H9 (cell line): ENCODE measurements at regions not wholly inside any gene's neighbourhood (a gene's known extent, or its start where the extent isn't known, plus 50 kb on each side); places are given as distances from the start of the nearest gene placed in this dataset.

Source experiments
- DNase-seq: peaks from one replicate; pipeline ENCODE4 v3.0.0-alpha.2; 2017
- H2AFZ ChIP-seq: one replicate; pipeline ENCODE4 v1.6.1; 2013; ENCODE audit warnings: mild to moderate bottlenecking, low read length, control low read depth, moderate library complexity
- H2AK5ac ChIP-seq: 2 replicates; pipeline ENCODE4 v1.6.1; 2013; ENCODE audit warnings: low read length, control low read depth, mixed read lengths; ENCODE audit not compliant: insufficient read length
- H2BK120ac ChIP-seq: one replicate; pipeline ENCODE4 v1.6.1; 2013; ENCODE audit warnings: low read depth, mild to moderate bottlenecking, low read length, control low read depth, inconsistent platforms; ENCODE audit not compliant: poor library complexity, severe bottlenecking
- H2BK12ac ChIP-seq: 2 replicates; pipeline ENCODE4 v1.6.1; 2013; ENCODE audit warnings: low read length, control low read depth, mixed read lengths, low read depth; ENCODE audit not compliant: insufficient read length
- H2BK15ac ChIP-seq: 2 replicates; pipeline ENCODE4 v1.6.1; 2013; ENCODE audit warnings: low read depth, low read length, control low read depth
- H2BK20ac ChIP-seq: one replicate; pipeline ENCODE4 v1.6.1; 2013; ENCODE audit warnings: low read depth, mild to moderate bottlenecking, low read length, control low read depth, inconsistent platforms; ENCODE audit not compliant: poor library complexity, severe bottlenecking
- H2BK5ac ChIP-seq: 2 replicates; pipeline ENCODE4 v1.6.1; 2013; ENCODE audit warnings: low read length, control low read depth, mixed read lengths; ENCODE audit not compliant: insufficient read length
- H3K14ac ChIP-seq: 2 replicates; pipeline ENCODE4 v1.6.1; 2013; ENCODE audit warnings: low read length, control low read depth; ENCODE audit not compliant: insufficient read depth
- H3K18ac ChIP-seq: 2 replicates; pipeline ENCODE4 v1.6.1; 2013; ENCODE audit warnings: low read depth, mild to moderate bottlenecking, mixed read lengths, low read length, control low read depth; ENCODE audit not compliant: insufficient read length
- H3K23ac ChIP-seq: 2 replicates; pipeline ENCODE4 v1.6.1; 2013; ENCODE audit warnings: low read length, control low read depth, mixed read lengths, low read depth; ENCODE audit not compliant: insufficient read length
- H3K23me2 ChIP-seq: 2 replicates; pipeline ENCODE4 v1.6.1; 2013; ENCODE audit warnings: low read depth, mild to moderate bottlenecking, mixed read lengths, low read length, control low read depth; ENCODE audit not compliant: insufficient read length, poor library complexity, severe bottlenecking
- H3K27ac ChIP-seq: 2 replicates; pipeline ENCODE4 v1.5.1; 2013; ENCODE audit warnings: low read length, control low read depth, mixed read lengths, low read depth; ENCODE audit not compliant: insufficient read length
- H3K27me3 ChIP-seq: 2 replicates; pipeline ENCODE4 v1.6.1; 2013; ENCODE audit warnings: low read length, control low read depth, inconsistent platforms; ENCODE audit not compliant: insufficient read depth
- H3K4ac ChIP-seq: 2 replicates; pipeline ENCODE4 v1.6.1; 2013; ENCODE audit warnings: low read depth, mild to moderate bottlenecking, control low read depth, inconsistent platforms, low read length, moderate library complexity
- H3K4me1 ChIP-seq: 2 replicates; pipeline ENCODE4 v1.6.1; 2013; ENCODE audit warnings: low read length, control low read depth, inconsistent platforms; ENCODE audit not compliant: insufficient read depth
- H3K4me2 ChIP-seq: 2 replicates; pipeline ENCODE4 v1.6.1; 2013; ENCODE audit warnings: low read length, control low read depth, mixed read lengths; ENCODE audit not compliant: insufficient read length, insufficient read depth
- H3K56ac ChIP-seq: 2 replicates; pipeline ENCODE4 v1.6.1; 2013; ENCODE audit warnings: low read depth, mild to moderate bottlenecking, mixed read lengths, low read length, control low read depth; ENCODE audit not compliant: insufficient read length
- H3K79me1 ChIP-seq: 2 replicates; pipeline ENCODE4 v1.6.1; 2013; ENCODE audit warnings: low read depth, mild to moderate bottlenecking, moderate library complexity, low read length, control low read depth, inconsistent platforms; ENCODE audit not compliant: insufficient read depth, poor library complexity, severe bottlenecking
- H3K79me2 ChIP-seq: 2 replicates; pipeline ENCODE4 v1.6.1; 2013; ENCODE audit warnings: low read length, control low read depth, inconsistent platforms; ENCODE audit not compliant: insufficient read depth
- H3K9ac ChIP-seq: 2 replicates; pipeline ENCODE4 v1.6.1; 2013; ENCODE audit warnings: low read length, control low read depth, mixed read lengths; ENCODE audit not compliant: insufficient read length; ENCODE audit errors: extremely low read depth
- H3K9me3 ChIP-seq: one replicate; pipeline ENCODE4 v1.6.1; 2013; ENCODE audit warnings: low read depth, low read length, inconsistent platforms; ENCODE audit not compliant: control insufficient read depth
- H3T11ph ChIP-seq: one replicate; pipeline ENCODE4 v1.6.1; 2013; ENCODE audit warnings: mild to moderate bottlenecking, low read length, control low read depth, inconsistent platforms
- H4K20me1 ChIP-seq: one replicate; pipeline ENCODE4 v1.6.1; 2013; ENCODE audit not compliant: control insufficient read depth, insufficient read length, insufficient read depth
- H4K5ac ChIP-seq: 2 replicates; pipeline ENCODE4 v1.6.1; 2013; ENCODE audit warnings: low read depth, mild to moderate bottlenecking, mixed read lengths, low read length, control low read depth; ENCODE audit not compliant: insufficient read length
- H4K8ac ChIP-seq: replicated peaks from 2 replicates; pipeline ENCODE4 v1.6.1; 2013; ENCODE audit warnings: low read length, control low read depth, mixed read lengths, low read depth; ENCODE audit not compliant: insufficient read length
- H4K91ac ChIP-seq: 2 replicates; pipeline ENCODE4 v1.6.1; 2013; ENCODE audit warnings: low read depth, mild to moderate bottlenecking, moderate library complexity, mixed read lengths, low read length, control low read depth; ENCODE audit not compliant: insufficient read length
- H3K27ac Mint-ChIP-seq, 3 experiments: 2 replicates in 2 of 3; 3 replicates in 1 of 3; pipeline ENCODE4 v1.8.0; 2020 to 2021; ENCODE audit warnings: mixed read lengths in 3 of 3, mild to moderate bottlenecking in 1 of 3, moderate library complexity in 1 of 3
- H3K27me3 Mint-ChIP-seq: 2 replicates; pipeline ENCODE4 v1.8.0; 2021; ENCODE audit warnings: low read depth, mild to moderate bottlenecking, moderate library complexity, mixed read lengths
- H3K36me3 Mint-ChIP-seq, 3 experiments: 2 replicates in 2 of 3; 3 replicates in 1 of 3; pipeline ENCODE4 v1.8.0; 2020 to 2021; ENCODE audit warnings: low read depth in 3 of 3, mixed read lengths in 3 of 3; ENCODE audit not compliant: insufficient read depth in 1 of 3
- H3K4me1 Mint-ChIP-seq, 2 experiments: 2 replicates each; pipeline ENCODE4 v1.8.0; 2020; ENCODE audit warnings: mixed read lengths in 2 of 2
- H3K4me3 Mint-ChIP-seq, 2 experiments: 2 replicates in 1 of 2; 3 replicates in 1 of 2; pipeline ENCODE4 v1.8.0; 2020 to 2021; ENCODE audit warnings: mild to moderate bottlenecking in 2 of 2, mixed read lengths in 2 of 2, moderate library complexity in 1 of 2
- H3K9me3 Mint-ChIP-seq, 2 experiments: 2 replicates in 1 of 2; 3 replicates in 1 of 2; pipeline ENCODE4 v1.8.0; 2020; ENCODE audit warnings: mild to moderate bottlenecking in 2 of 2, mixed read lengths in 2 of 2, moderate library complexity in 1 of 2
- CTCF ChIP-seq: fragments of 200-600 bp; sonication (generic); conservative IDR thresholded peaks from 3 replicates; pipeline ENCODE4 v1.8.0; 2021; ENCODE audit warnings: antibody characterized with exemption, mild to moderate bottlenecking
- WGBS: extraction: QIAGEN DNeasy Blood & Tissue Kit; methylation state at CpG from one replicate; pipeline ENCODE4 v1.1.7; 2013; ENCODE audit warnings: missing lambda C conversion rate, low lambda C conversion rate, mixed read lengths; ENCODE audit not compliant: insufficient read length; ENCODE audit errors: extremely low coverage; 5-methylcytosine and 5-hydroxymethylcytosine counted together

DNA sequence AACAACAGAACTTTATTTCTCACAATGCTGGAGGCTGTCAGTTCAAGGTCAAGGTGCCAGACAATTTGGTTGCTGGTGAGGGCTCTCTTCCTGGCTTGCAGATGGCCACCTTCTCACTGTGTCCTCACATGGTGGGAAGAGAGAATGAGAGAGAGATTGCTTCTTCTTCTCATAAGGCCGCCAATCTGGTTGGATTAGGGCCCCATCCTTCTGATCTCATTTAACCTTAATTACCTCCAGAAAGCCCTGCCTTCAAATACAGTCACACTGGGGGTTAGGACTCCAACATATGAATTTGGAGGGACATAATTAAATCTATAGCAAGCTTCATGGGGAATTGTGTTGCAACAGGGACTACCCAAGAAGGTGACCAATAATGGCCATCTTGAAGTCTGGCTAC lies 110.2 kb downstream of the LHX2 start:
- H4K8ac ChIP-seq, result no peak overlapping the region
- no CpG with 5 or more reads among the region's 1 CpG for WGBS
- H4K5ac ChIP-seq, result no peak overlapping the region
- no peak overlapping the region for H3T11ph ChIP-seq
- H3K79me1 ChIP-seq, result no peaks in the 10 kb centered on the region
- H3K23me2 ChIP-seq, result no peaks in the 10 kb centered on the region
- H3K4me1 Mint-ChIP-seq, result peaks cover 14 to 19% of the 10 kb centered on the region in 2 experiments
- H2BK5ac ChIP-seq, result no peak overlapping the region
- TF ChIP-seq CTCF, result no peak
- no peaks in the 10 kb centered on the region for H4K20me1 ChIP-seq
- H2BK12ac ChIP-seq, result no peak overlapping the region
- no peak overlapping the region for H2BK15ac ChIP-seq
- H2BK120ac ChIP-seq, result no peak overlapping the region
- peaks cover 13% of the 10 kb centered on the region for H3K27me3 Mint-ChIP-seq
- no peak overlapping the region for H3K4me2 ChIP-seq
- H3K27me3 ChIP-seq, result no peaks in the 10 kb centered on the region
- H3K9me3 ChIP-seq, result no peaks in the 10 kb centered on the region
- no peak overlapping the region for H4K91ac ChIP-seq
- no peak overlapping the region for H3K56ac ChIP-seq
- no peak overlapping the region for H2BK20ac ChIP-seq
- H3K36me3 Mint-ChIP-seq, result peaks cover 0 to 3% (median 0%) of the 10 kb centered on the region in 3 experiments; a peak in 1 of 7 replicates
- peaks cover 4% of the 10 kb centered on the region in 2 experiments for H3K9me3 Mint-ChIP-seq
- H3K9ac ChIP-seq, result no peak overlapping the region
- no peak for DNase-seq
- H3K27ac Mint-ChIP-seq, result no peak overlapping the region
- no peak overlapping the region for H2AFZ ChIP-seq
- H3K23ac ChIP-seq, result no peak overlapping the region
- H3K27ac ChIP-seq, result no peak overlapping the region
- H3K4me1 ChIP-seq, result no peaks in the 10 kb centered on the region
- no peak overlapping the region for H3K14ac ChIP-seq
- H3K4me3 Mint-ChIP-seq, result no peak overlapping the region
- no peak overlapping the region for H3K4ac ChIP-seq
- H3K18ac ChIP-seq, result no peak overlapping the region
- H3K79me2 ChIP-seq, result no peaks in the 10 kb centered on the region
- H2AK5ac ChIP-seq, result no peak overlapping the region
